Glomerular endothelial cell (primary cell): ENCODE measurements at regions not wholly inside any gene's neighbourhood (a gene's known extent, or its start where the extent isn't known, plus 50 kb on each side); places are given as distances from the start of the nearest gene placed in this dataset.

Source experiments
- DNase-seq: peaks from one replicate; pipeline ENCODE4 v3.0.0-alpha.2; 2011; ENCODE audit warnings: low read depth, low spot score; ENCODE audit errors: extremely low read depth

DNA sequence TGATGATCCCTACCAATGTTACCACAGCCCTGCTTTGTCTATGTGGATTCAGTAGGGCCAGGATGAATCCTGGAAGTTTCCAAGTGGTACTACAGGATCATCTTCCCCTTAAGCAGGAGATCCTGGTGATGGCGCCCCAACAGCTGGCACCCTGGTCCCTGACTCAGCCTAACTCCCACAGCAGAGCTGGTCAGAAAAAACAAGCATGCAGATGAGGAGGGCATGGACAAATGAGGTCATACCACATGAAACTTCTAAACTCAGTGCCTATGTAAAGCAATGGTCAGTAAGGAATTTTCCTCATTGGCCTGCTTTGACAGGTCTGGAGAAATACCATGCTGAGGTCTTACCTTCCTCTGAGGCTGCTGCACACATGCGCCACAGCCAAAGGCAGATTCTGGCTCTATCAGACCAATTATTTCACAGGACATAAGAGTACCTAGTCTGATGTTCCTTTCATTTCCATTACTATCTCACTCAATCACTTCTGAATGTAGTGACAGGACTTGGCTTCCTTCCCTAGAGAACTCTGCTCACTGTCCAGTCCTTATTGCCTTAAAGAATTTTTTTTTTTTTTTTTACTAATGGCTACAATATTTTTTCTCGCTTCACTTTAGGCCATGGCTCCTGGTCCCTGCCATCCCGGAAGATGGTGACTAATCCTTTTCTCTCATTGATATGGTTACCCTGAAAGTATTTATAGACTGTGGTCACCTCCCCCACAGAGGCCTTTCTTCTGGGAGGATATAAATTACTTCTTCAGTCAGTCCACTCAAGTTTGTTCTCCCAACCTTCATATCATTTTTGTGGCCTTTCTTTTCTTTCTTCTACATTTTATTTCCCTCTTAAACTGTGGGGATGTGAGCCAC is 525.2 kb upstream of the PSMD7 start:
- no peak for DNase-seq

DNA sequence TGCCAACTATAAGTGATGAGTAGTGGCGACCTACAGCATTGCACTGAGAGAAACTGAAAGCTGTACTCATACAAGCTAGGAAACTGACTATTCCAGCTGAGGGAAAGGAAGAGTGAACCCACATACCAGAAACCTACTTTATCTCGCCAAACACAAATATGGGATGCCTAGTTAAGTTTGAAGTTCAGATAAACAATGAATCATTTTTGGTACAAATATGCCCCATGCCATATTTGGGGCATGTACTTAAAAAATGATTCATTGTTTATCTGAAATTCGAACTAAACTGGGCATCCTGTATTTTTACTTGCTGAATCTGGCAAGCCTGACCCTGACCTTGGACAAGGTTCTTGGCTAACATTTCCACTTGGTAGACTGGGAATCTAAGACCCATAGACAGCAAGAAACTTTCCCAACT is 527.8 kb upstream of the PSMD7 start:
- no peak for DNase-seq

DNA sequence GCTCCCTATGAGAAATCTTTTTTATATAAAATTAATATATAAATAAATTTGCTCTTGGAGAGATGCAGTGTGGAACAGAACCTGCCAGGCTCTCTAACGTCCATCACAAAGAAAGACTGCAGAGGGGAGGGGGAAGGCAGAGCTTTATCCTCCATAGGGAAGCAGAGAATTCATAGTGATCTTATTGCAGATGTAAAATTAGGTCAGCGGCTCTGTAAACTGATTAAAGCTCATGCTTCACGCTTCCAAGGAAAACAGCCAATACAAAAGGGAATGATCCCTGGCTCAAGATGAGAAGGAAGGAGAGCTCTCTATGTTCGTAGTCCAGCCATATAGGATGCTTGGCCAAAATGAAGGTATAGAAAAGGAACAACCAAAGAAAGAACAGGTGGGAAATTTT is 532.3 kb upstream of the PSMD7 start:
- DNase-seq, result no peak

DNA sequence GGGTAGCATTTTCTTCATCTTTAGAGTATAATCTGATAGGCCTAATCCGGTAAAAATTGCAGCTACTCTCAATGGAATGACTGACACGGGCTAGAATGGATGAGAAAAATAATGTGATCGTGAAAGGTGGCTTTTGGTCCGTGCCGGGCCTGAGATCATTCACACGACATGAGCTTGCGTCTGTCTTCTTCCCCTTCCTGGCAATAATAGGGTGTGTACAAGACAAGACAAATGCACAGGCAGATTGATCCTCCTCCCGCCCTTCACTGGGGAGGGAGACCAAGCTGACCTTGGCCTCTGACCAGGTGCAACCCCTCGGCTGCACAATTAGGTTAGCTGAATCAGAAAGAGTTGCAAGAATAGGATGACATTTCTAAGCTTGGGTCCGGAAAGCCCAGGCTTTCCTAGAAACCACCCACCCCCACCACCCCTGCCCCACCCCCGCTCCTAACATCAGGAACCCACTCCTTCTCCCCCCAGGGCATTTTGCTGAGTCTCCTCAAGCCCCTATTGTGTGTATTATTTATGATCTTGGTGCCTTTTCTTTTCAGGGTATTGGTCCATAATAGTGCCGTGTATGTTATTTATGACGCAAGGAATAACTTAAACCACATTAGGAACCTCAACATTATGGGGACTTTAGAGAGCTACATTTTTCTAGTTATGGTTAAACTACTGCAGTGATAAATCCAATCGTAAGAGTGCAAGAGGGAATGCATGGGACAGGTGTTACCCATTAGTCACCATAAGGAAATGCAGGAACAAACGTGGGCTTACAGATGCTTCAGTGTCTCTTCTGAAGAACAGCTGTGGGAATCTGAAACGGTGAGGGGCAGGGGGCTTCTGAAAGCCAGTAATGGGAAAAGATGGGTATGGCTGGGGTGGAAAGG is 540.1 kb upstream of the PSMD7 start:
- DNase-seq, result no peak

DNA sequence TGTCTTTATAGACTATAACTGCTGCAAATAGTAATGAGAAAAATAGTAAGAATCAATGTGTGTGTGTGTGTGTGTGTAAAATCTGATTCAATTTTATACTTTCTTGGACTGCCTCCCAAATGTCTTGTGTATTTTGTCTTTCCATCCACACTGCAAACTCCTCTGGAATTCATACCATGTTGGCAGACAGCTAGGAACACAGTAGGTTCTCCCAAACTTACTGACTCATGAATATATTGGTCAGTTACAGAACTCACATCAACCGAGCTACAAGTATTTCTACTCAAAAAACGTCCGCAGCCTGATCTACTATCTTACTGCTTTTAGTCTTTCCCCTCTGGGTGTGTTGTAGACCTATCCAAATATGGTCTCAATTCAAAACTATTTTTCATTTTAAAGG is 542.7 kb upstream of the PSMD7 start:
- no peak for DNase-seq

DNA sequence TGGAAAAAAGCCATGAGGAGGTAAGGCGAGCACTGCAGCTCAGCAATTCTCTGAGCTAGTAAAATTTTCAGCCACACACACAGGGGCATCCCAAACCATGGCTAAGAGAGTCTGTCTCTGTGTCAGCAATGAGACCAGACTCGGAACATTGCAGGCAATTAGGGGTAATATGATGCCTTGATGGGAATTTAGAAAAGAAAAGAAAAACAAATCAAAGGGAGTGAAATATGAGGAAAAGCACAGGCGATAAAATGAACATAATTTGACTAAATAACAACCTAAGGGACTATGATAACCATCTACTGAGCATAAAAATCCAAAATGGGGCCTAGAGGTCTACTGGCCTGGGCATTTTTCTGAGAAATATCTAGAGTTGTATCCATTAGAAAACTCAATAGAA is 546.0 kb upstream of the PSMD7 start:
- DNase-seq, result no peak

DNA sequence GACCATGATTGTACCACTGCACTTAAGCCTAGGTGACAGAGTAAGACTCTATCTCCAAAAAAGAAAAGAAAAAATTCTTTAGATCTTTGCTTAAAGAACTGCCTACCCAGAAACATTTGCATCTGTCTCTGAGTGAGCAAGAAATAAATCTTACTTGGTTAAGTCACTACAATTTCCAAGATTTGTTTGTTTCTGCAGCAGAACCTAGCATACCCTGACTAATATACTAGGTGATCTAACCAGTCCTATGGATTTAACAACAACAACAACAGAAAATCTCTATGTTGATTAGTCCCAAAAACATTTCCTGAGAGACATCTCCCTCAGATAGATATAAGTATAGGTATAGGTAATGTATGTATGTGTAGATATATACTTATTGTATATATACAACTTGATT is 549.3 kb upstream of the PSMD7 start:
- DNase-seq, result no peak

DNA sequence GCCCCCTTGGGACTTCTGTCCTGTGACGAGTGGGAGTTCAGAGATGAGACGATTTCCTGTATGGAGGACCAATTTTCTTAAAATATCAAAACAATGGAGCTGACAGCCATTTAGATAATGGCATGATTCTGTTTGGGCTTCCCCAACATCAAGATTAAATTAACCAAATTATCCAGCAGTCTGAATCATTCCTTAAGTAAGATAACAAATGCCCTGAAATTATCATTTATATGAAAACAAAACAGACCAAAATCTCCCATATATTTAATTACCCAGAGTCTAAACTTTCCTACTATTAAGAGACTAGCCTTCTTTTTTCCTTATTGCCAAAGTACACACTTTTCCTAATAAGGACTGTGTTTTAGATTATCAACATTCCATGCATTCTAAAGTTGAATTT is 550.1 kb upstream of the PSMD7 start:
- DNase-seq, result no peak

DNA sequence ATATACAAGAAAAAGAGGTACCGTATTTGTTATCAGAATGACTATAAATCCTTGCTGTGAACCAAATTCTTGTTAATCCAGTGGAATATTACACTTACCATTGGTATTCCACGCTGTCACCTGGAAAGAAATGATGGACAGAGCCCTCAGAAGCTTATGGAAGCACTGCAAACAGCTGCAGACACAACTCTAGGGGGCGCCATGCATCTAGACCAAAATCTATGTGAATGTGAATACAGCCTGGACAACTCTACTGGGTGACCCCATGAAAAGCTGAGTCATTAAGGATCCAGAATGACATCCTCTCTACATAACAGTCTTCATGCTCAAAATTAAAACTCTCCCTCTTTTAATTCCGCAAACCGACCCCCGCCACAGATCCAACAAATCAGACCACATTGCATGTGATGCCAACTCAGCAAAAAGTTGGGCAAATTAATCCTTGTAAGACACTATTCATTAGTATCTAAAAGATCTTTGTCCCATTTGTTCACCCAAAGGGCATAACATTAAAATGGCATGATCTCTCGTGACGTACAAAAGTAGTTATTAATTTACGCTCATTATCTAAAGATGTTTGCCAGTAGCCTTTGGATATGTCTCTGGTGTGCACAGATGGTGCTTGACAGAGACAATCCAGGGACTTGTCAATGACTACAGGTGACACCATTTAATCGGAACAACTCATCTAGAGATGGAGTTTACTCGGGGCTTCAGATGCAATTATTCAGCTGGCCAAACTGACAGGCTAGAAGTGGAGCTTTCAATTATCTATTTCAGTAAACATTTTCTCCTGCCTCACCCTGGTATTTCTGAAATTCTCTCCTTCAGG is 552.7 kb upstream of the PSMD7 start:
- no peak for DNase-seq

DNA sequence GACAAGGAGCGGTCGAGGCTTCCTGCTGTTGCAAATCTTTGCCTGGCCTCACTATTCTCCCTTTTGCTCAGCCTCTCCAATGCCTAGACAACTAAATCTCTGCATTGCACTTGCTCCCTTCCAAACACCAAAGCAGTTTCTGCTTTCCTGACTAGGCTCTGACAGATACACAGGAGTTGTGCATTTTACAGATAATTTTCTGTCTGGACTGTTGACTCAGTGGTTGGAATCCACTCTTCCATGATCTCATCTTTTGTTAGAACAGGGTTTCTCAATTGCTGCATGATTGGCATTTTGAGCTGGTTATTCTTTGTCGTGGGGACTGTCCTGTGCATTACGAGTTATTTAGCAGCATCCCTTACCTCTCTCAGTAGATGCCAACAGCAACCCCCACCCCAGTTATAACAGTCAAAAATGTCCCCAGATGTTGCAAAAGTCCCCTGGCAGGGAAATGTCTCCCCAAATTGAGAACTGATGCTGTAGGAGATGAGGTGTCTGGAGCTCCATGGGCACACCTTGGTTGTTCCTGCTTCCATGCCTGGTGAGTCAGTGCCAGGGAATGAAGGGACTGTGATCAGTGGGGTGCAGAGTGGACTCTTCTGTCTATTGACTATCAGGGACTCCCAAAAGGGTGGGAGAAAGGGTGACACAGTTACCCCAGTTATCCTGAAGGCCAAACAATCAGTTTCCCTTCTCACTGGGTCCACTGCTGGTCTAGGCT is 557.4 kb upstream of the PSMD7 start:
- no peak for DNase-seq

DNA sequence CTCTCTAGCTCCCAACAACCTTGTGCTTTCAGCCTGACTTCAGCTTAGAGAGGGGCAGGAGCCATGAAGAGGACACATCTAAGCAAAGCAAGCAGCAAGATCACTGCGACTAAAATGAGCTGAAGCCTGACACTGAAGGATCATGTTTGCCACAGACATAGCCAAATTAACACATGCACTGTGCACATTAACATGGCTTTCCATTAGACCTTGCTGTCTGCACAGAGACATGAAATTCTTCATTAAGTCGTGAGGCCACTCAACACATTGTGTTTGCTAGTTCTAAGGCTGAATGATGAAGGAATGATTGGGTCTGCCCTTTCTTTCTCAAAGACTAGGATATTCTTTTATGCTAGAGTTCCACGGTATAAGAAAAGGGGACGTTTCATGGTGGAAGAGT is 558.3 kb upstream of the PSMD7 start:
- no peak for DNase-seq

DNA sequence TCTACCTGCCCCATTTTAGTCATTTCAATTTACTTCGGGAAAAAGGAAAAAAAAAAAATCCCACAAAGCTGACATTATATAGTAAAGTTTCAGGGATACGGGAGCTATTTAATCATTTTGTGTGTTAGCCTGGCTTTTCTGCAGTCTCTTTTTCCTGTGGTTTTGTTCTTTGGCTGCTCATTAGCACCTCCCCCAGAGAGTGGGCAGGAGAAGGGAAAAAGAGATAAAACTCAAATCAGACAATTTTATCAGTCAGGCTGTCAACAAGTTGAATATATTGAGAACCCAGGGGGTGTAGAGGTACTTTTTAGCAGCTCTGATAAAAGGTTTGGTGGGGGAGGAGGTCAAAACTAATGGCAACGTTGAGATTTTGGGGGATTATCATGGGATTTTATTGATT is 559.0 kb upstream of the PSMD7 start:
- DNase-seq, result no peak

DNA sequence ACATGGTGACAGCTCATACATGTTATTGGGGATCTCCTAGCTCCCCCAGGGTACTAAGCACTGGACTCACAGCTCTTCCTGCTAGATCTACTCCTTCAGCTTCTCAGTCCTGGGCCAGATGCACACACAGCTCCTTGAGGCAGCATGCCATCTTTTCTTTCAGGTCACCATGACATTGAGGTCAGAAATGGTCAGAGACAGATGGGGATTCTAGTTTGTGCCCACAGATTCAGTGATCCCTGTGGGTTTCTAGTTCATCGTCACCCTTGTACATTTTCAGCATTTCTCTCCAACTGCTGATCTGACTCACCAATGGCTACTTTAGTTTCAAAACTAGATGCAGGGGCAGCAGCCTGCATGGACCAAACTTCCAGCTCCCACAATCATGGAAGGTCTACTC is 560.7 kb upstream of the PSMD7 start:
- no peak for DNase-seq

DNA sequence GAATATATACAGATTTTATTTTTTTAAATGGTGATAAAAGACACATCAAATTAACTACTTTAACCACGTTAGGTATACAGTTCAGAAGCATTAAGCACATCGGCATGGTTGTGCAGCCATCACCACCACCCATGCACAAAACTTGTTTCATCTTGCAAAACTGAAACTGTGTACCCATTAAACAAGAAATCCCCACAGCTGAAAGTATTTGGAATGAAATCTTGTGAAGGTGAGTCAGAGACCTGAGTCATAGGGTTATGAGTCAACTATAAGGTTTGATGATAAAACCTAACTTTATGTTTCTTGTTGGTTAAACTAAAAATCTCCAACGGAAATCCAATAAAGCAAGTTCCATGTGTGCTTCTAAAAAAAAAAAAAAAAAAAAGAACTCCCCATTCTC is 561.6 kb upstream of the PSMD7 start:
- DNase-seq, result no peak

DNA sequence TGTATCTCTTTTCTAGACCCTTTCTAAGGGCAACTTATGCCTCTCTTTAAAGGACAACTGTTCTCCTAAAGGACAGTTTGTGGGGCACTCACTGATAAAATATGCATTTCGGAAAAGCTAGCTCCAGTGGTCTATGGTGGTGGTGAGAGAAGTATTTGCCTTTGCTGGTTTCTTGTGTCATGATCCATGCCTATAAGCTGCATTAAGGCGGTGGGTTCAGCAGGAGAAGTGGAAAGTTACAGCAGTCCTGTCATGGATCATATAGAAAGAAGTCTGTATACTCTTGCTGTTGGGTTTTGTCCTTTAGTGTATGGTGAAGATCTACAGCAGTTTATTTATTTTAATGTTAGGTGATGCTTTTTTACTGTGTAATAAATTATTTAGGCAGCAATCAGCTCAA is 563.9 kb upstream of the PSMD7 start:
- DNase-seq, result no peak

DNA sequence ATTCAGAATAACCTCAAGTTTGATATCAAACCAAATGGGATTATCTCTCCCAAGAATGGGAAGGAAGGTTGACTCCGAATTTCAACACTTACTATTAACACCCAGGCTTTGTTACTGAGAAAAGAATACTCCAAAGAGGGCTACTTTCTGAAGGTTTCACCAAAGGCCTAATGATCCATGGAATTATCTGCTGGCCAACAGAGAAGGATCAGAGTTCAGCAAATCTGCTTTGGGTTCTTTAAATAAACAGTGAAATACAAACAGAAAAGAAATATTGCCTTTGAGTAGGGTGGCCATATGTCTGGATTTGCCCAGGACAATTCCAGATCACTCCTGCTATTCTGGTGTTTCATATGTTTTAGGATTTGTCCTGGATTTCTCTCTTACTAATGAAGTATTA is 564.5 kb upstream of the PSMD7 start:
- no peak for DNase-seq

DNA sequence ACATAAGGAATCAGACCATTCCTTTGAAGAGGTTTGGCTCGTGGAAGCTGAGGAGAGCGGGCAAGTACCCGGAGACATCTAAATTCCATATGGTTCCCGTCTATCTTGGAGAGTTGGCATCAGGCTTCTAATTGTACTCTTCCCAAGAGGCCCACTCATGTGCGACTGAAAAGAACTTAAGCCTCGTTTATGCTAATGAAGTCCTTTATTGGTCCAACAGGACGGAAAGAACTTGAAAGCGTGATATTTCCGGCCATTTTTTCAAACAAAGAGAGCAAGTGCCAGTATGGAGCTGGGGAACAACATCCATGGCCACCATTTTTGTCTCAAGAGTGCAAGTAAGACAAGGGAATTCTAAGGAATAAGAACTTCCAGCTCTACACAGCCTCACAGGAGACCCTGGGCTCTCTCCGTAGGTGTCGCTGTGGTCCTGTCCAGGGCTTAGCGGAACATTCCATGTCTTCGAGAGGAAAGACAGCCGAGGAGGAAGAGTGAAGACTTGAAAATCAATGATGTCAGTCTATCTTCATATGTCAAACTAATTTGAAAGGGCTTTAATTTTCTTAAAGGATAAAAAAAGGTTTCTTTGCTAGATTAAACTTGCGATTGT is 566.0 kb upstream of the PSMD7 start:
- no peak for DNase-seq

DNA sequence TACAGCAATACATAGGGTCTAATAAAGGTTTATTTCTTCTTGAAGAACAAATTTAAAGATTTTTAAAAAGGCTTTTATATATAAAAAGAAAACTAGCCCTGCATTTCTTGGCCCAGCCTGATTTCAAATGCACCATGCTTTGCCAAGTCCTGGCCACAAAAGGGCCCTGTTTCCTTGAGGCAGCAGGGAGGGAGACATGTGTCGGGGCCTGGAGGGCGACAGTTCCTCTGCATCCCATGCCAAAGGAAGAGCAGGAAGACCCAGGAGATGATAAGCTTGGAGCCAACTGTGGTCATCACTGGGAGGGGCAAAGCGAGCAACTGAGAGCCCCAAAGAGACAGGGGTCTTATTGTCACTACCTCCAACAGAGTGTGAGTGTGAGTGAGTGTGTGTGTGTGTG is 571.5 kb upstream of the PSMD7 start:
- no peak for DNase-seq

DNA sequence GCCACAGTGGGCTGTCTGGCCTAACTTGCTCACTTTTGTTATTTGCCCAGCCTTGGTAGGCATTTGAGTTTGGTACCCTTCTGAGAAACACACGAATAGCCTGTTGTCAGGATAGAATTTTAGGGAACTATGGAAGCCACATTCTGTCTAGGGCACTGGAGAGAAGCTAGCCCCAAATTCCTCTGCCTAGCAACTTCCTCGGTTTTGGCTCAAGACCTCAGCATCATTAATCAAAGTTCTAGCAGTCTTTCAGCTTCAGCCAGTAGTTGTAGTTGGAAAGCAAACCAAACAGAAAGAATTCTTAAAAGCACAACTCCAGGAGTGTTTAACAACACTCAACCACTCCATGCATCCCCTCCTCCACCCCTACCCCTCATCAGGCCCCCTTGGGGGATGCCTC is 572.1 kb upstream of the PSMD7 start:
- DNase-seq, result no peak
